ENCODE measurements at regions not wholly inside any gene's neighbourhood (a gene's known extent, or its start where the extent isn't known, plus 50 kb on each side); places are given as distances from the start of the nearest gene placed in this dataset.

DNA sequence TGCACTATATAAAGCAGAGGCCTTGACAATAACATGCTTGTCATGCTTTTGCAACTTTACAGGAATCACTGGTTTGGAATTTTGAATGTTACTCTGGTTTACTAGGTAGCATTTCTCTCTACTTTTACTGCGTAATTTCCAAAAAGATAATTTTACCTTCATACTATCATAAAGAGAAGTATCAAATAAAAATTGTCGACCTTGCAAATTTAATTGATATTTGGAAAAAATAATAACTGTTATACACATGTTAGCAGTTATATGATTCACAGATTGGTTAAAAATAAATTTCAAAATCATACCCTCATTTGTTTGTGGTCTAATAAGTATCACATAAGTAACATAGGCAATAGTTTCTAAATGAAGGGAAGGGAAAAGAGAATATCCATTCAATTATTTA lies 228.5 kb upstream of the CACNA2D1 start:
- POLR2A ChIA-PET = no interaction called here
- no peaks in the 10 kb centered on the region for H3K27me3 Mint-ChIP-seq
- Histone ChIP-seq H3K4me1 (ENCODE audit: control insufficient read depth in 2 of 2, insufficient read depth in 2 of 2, low read length in 2 of 2) (no peaks in the 10 kb centered on the region), H2AFZ (ENCODE audit: insufficient read depth, low read depth, low read length, poor library complexity, severe bottlenecking) (no peak overlapping the region), H3K27me3 (replicated peaks in 1 of 4; ENCODE audit: control extremely low read depth in 1 of 4, control insufficient read depth in 3 of 4, insufficient read depth in 4 of 4, low read length in 3 of 4) (no peaks in the 10 kb centered on the region), H3K9ac (ENCODE audit: low read length) (no peak overlapping the region), H3K27ac (ENCODE audit: low read length in 2 of 2) (no peak overlapping the region), H3K36me3 (replicated peaks in 1 of 2; ENCODE audit: control extremely low read depth in 1 of 2, control insufficient read depth in 1 of 2, extremely low read depth in 1 of 2, insufficient read depth in 2 of 2, low read length in 1 of 2) (no peaks in the 10 kb centered on the region), H3K4me3 (ENCODE audit: control extremely low read depth in 1 of 5, extremely low read depth in 1 of 5, insufficient read depth in 1 of 5, low read depth in 2 of 5, low read length in 4 of 5) (no peak overlapping the region), H4K20me1 (ENCODE audit: control insufficient read depth, insufficient read depth, low read length, poor library complexity, severe bottlenecking) (no peaks in the 10 kb centered on the region), H3K79me2 (ENCODE audit: control insufficient read depth, insufficient read depth, low read length) (no peaks in the 10 kb centered on the region), H3K9me3 (ENCODE audit: control extremely low read depth in 1 of 3, control insufficient read depth in 2 of 3, insufficient read depth in 1 of 3, low read length in 2 of 3) (no peaks in the 10 kb centered on the region), H3K4me2 (replicated peaks; ENCODE audit: low read depth, low read length, poor library complexity, severe bottlenecking) (no peak overlapping the region)
- H3K9me3 Mint-ChIP-seq (ENCODE audit: insufficient read depth) = peaks cover 2% of the 10 kb centered on the region
- TF ChIP-seq, protein P1, sequence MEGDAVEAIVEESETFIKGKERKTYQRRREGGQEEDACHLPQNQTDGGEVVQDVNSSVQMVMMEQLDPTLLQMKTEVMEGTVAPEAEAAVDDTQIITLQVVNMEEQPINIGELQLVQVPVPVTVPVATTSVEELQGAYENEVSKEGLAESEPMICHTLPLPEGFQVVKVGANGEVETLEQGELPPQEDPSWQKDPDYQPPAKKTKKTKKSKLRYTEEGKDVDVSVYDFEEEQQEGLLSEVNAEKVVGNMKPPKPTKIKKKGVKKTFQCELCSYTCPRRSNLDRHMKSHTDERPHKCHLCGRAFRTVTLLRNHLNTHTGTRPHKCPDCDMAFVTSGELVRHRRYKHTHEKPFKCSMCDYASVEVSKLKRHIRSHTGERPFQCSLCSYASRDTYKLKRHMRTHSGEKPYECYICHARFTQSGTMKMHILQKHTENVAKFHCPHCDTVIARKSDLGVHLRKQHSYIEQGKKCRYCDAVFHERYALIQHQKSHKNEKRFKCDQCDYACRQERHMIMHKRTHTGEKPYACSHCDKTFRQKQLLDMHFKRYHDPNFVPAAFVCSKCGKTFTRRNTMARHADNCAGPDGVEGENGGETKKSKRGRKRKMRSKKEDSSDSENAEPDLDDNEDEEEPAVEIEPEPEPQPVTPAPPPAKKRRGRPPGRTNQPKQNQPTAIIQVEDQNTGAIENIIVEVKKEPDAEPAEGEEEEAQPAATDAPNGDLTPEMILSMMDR (IDR thresholded peaks at IDR 0.05) = no peak
- TF ChIP-seq EZH2 (IDR thresholded peaks at IDR 0.05; ENCODE audit: borderline replicate concordance, insufficient read depth, low read depth, low read length, poor library complexity, severe bottlenecking) = no peak
- intact Hi-C loops (cut with micrococcal nuclease) = no loop called here
- H3K27ac Mint-ChIP-seq = no peak overlapping the region
- CTCF ChIA-PET = no interaction called here
- DNase-seq = no peak
- H3K4me3 Mint-ChIP-seq = no peak overlapping the region
- no peak for ATAC-seq (ENCODE audit: low read depth)
- H3K4me1 Mint-ChIP-seq = no peaks in the 10 kb centered on the region
- WGBS (ENCODE audit: insufficient coverage) = no CpG with 5 or more reads among the region's 2 CpGs

GRCh38 chr7:82669141-82669540 lies 225.6 kb upstream of the CACNA2D1 start:
- 83% methylated on average over 1 of the region's 1 CpG for WGBS (ENCODE audit: insufficient coverage)
- ChIA-PET POLR2A (no interaction called here), CTCF (no interaction called here)
- Histone ChIP-seq H3K9me3 (ENCODE audit: control extremely low read depth in 1 of 3, control insufficient read depth in 2 of 3, insufficient read depth in 1 of 3, low read length in 2 of 3) (no peaks in the 10 kb centered on the region), H3K27me3 (replicated peaks in 1 of 4; ENCODE audit: control extremely low read depth in 1 of 4, control insufficient read depth in 3 of 4, insufficient read depth in 4 of 4, low read length in 3 of 4) (no peaks in the 10 kb centered on the region), H3K27ac (ENCODE audit: low read length in 2 of 2) (no peak overlapping the region), H3K79me2 (ENCODE audit: control insufficient read depth, insufficient read depth, low read length) (no peaks in the 10 kb centered on the region), H4K20me1 (ENCODE audit: control insufficient read depth, insufficient read depth, low read length, poor library complexity, severe bottlenecking) (no peaks in the 10 kb centered on the region), H3K4me1 (ENCODE audit: control insufficient read depth in 2 of 2, insufficient read depth in 2 of 2, low read length in 2 of 2) (no peaks in the 10 kb centered on the region), H2AFZ (ENCODE audit: insufficient read depth, low read depth, low read length, poor library complexity, severe bottlenecking) (no peak overlapping the region), H3K4me2 (replicated peaks; ENCODE audit: low read depth, low read length, poor library complexity, severe bottlenecking) (no peak overlapping the region), H3K9ac (ENCODE audit: low read length) (no peak overlapping the region), H3K36me3 (replicated peaks in 1 of 2; ENCODE audit: control extremely low read depth in 1 of 2, control insufficient read depth in 1 of 2, extremely low read depth in 1 of 2, insufficient read depth in 2 of 2, low read length in 1 of 2) (no peaks in the 10 kb centered on the region), H3K4me3 (ENCODE audit: control extremely low read depth in 1 of 5, extremely low read depth in 1 of 5, insufficient read depth in 1 of 5, low read depth in 2 of 5, low read length in 4 of 5) (no peak overlapping the region)
- Mint-ChIP-seq H3K9me3 (ENCODE audit: insufficient read depth) (peaks cover 2% of the 10 kb centered on the region), H3K27me3 (no peaks in the 10 kb centered on the region), H3K4me1 (no peaks in the 10 kb centered on the region), H3K4me3 (no peak overlapping the region), H3K27ac (no peak overlapping the region)
- no peak for TF ChIP-seq EZH2 (IDR thresholded peaks at IDR 0.05; ENCODE audit: borderline replicate concordance, insufficient read depth, low read depth, low read length, poor library complexity, severe bottlenecking)
- TF ChIP-seq, protein P1 (IDR thresholded peaks at IDR 0.05) = no peak
- no peak for ATAC-seq (ENCODE audit: low read depth)
- DNase-seq = no peak
- intact Hi-C loops (cut with micrococcal nuclease) = no loop called here

All from B cell (primary cell).